Keratinocyte (primary cell): ENCODE measurements at regions not wholly inside any gene's neighbourhood (a gene's known extent, or its start where the extent isn't known, plus 50 kb on each side); places are given as distances from the start of the nearest gene placed in this dataset.

Experiments used
- CTCF ChIP-seq, 3 experiments: IDR thresholded peaks in 1 of 3; conservative IDR thresholded peaks in 1 of 3; optimal IDR thresholded peaks in 1 of 3; 2 replicates in 2 of 3; 3 replicates in 1 of 3; pipeline versions ENCODE3 to v1.5.1; 2011; ENCODE audit warnings: low read length in 3 of 3, mild to moderate bottlenecking in 3 of 3, moderate library complexity in 2 of 3, control low read depth in 1 of 3, inconsistent platforms in 1 of 3; ENCODE audit not compliant: insufficient read depth in 2 of 3; ENCODE audit errors: extremely low read depth in 1 of 3
- EZH2 ChIP-seq: IDR thresholded peaks from one replicate; pipeline ENCODE4 v1.6.1; 2012; ENCODE audit warnings: inconsistent platforms, mild to moderate bottlenecking, low read length, moderate library complexity

GRCh38 chr20:22681591-22682248, 97.3 kb upstream of the FOXA2 start:
- no peak for TF ChIP-seq CTCF (optimal IDR thresholded peaks at IDR 0.05 in 1 of 3, IDR thresholded peaks at IDR 0.05 in 1 of 3, conservative IDR thresholded peaks at IDR 0.05 in 1 of 3; ENCODE audit: extremely low read depth in 1 of 3, insufficient read depth in 2 of 3, low read length in 3 of 3)
- TF ChIP-seq EZH2 = no peak
